T-helper 2 cell treated with Interferon-gamma antibody and Interleukin-4, amounts not matched to agents 5 μg/mL and 100 μg/mL, for 36 hours (primary cell): ENCODE measurements at regions not wholly inside any gene's neighbourhood (a gene's known extent, or its start where the extent isn't known, plus 50 kb on each side); places are given as distances from the start of the nearest gene placed in this dataset.

ENCODE experiments used
- DNase-seq: peaks from one replicate; pipeline ENCODE4 v3.0.0; 2021; ENCODE audit warnings: low spot score
- H3K27ac Mint-ChIP-seq: one replicate; pipeline ENCODE4 v1.8.0; 2021; ENCODE audit warnings: mild to moderate bottlenecking, mixed read lengths
- H3K27me3 Mint-ChIP-seq: one replicate; pipeline ENCODE4 v1.8.0; 2021; ENCODE audit warnings: low read depth, mixed read lengths
- H3K36me3 Mint-ChIP-seq: one replicate; pipeline ENCODE4 v1.8.0; 2021; ENCODE audit warnings: low read depth, mixed read lengths
- H3K4me1 Mint-ChIP-seq: one replicate; pipeline ENCODE4 v1.8.0; 2021; ENCODE audit warnings: low read depth, mixed read lengths
- H3K4me3 Mint-ChIP-seq: one replicate; pipeline ENCODE4 v1.8.0; 2022; ENCODE audit warnings: mild to moderate bottlenecking, moderate library complexity, mixed read lengths
- H3K9me3 Mint-ChIP-seq: one replicate; pipeline ENCODE4 v1.8.0; 2021; ENCODE audit warnings: mixed read lengths

DNA sequence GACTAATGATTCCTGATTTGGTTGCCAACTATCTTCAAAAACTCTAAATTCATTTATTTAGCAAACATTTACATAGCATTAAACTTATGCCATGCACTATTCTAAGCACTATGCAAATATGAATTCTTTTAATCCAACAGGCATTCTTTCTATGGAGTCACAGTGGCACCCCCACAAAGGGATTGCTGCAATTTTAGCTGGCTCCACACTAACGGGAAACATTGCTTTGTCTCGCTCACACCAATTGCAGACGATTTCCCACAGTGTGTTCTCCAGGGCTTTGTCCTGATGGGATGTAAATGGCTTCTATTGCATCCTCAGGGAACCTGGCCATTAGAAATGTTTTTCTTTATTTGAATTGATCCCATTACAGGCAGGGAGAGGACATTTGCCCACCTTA is 259.1 kb downstream of the BARHL2 start:
- no peak overlapping the region for H3K27ac Mint-ChIP-seq
- H3K4me3 Mint-ChIP-seq, result no peak overlapping the region
- H3K9me3 Mint-ChIP-seq, result no peaks in the 10 kb centered on the region
- no peaks in the 10 kb centered on the region for H3K36me3 Mint-ChIP-seq
- H3K4me1 Mint-ChIP-seq, result no peaks in the 10 kb centered on the region
- no peak for DNase-seq
- H3K27me3 Mint-ChIP-seq, result peaks cover 2% of the 10 kb centered on the region

DNA sequence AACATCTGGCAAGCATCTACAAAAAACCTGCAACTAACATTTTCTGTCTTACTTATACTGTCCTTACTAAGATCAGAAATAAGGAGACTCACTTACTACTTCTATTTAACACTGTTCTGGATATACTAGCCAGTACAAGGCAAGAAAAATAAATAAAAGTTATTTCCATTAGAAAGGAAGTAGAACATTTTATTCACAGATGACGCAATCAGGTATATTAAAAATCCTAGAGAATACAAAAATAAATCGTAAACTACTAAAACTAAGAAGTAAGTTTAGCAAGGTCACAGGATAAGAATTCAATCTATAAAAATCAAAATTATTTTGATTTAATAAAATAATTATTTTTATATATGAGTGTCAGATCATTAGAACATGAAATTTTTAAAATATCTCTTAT is 264.6 kb downstream of the BARHL2 start:
- H3K36me3 Mint-ChIP-seq, result no peaks in the 10 kb centered on the region
- H3K27me3 Mint-ChIP-seq, result peaks cover 4% of the 10 kb centered on the region
- no peak for DNase-seq
- no peak overlapping the region for H3K27ac Mint-ChIP-seq
- H3K9me3 Mint-ChIP-seq, result no peaks in the 10 kb centered on the region
- no peak overlapping the region for H3K4me3 Mint-ChIP-seq
- H3K4me1 Mint-ChIP-seq, result no peaks in the 10 kb centered on the region

DNA sequence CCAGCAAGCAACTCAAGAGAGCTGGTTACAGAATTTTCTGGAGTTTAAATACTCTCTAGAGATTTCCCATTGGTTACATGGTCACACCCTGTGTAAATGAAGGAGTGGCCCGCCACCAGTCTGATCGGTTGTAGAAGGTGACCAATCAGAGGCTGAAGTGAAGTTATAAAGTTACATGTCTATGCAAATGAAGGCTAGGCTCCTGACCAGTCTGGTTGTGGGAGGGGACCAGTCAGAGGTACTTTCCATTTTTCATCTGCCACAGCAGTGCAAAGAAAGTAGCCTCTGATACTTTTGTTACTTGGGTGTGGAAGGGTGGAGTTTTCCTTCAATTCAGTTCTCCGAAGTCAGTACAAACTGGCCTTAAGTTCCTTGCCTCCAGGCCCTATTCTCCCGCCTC is 273.7 kb downstream of the BARHL2 start:
- no peaks in the 10 kb centered on the region for H3K9me3 Mint-ChIP-seq

DNA sequence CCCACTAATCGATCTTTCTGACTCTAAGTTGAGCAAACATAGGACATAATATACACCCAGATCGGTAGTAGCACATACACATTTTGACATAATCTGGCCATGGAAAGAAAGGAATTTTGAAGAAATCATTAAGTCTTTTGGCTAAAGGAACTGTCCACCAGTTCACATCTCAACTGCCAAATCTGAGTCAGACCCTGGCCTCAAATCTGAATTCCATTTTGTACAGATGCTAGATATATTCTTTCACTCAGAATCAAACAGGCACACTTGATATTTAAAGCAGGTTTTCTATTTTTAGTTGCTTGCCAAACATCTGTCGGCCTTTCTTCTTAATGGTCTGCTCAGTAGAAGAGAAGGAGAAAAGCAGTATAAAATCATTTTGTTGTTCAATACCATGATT is 281.8 kb downstream of the BARHL2 start:
- Mint-ChIP-seq H3K27me3 (peaks cover 2% of the 10 kb centered on the region), H3K9me3 (no peaks in the 10 kb centered on the region), H3K4me1 (no peaks in the 10 kb centered on the region), H3K27ac (no peak overlapping the region), H3K36me3 (no peaks in the 10 kb centered on the region), H3K4me3 (no peak overlapping the region)
- no peak for DNase-seq

More for the DNA sequence above, 273.7 kb downstream of the BARHL2 start:
- Mint-ChIP-seq H3K27ac (no peak overlapping the region), H3K4me1 (no peaks in the 10 kb centered on the region), H3K27me3 (peaks cover 6% of the 10 kb centered on the region), H3K36me3 (no peaks in the 10 kb centered on the region), H3K4me3 (no peak overlapping the region)
- DNase-seq, result no peak

DNA sequence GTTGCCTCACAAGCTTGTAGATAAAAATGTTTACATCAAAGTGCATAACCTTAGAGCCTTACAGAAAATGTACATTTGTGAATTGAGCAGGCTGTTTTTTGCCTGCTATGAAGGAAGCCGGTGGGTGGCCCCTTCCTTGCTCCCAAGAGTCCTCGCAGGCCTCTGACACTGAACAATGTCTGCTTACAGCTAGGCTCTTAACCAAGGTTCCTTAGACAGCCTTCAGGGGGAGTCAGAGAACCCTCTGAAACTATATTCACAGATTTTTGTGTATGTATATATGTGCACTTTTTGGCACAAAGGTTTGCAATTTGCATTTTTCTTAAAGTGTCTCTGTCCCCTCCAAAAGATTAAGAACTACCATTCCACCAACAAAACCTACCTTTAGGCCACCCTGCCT is 282.6 kb downstream of the BARHL2 start:
- DNase-seq, result no peak
- Mint-ChIP-seq H3K9me3 (no peaks in the 10 kb centered on the region), H3K4me3 (no peak overlapping the region), H3K36me3 (no peaks in the 10 kb centered on the region), H3K4me1 (no peaks in the 10 kb centered on the region), H3K27me3 (no peaks in the 10 kb centered on the region), H3K27ac (no peak overlapping the region)

DNA sequence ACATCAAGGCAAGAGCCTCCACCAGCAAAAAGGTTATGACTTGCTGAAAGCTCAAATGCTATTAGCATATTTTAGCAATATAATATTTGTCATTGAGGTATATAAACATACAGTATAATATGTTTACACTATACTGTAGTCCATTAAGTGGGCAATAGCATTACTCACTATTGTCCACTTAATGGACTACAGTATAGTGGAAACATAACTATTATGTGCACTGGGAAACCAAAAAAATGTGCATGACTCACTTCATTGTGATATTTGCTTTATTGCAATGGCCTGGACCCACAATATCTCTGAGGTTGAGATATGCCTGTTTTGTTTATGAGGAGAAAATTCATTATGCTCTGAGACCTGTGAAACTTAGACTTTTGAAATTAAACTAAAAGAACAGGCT is 300.0 kb downstream of the BARHL2 start:
- Mint-ChIP-seq H3K36me3 (no peaks in the 10 kb centered on the region), H3K27ac (no peak overlapping the region), H3K9me3 (no peaks in the 10 kb centered on the region), H3K4me1 (no peaks in the 10 kb centered on the region), H3K27me3 (no peaks in the 10 kb centered on the region), H3K4me3 (no peak overlapping the region)
- DNase-seq, result no peak

DNA sequence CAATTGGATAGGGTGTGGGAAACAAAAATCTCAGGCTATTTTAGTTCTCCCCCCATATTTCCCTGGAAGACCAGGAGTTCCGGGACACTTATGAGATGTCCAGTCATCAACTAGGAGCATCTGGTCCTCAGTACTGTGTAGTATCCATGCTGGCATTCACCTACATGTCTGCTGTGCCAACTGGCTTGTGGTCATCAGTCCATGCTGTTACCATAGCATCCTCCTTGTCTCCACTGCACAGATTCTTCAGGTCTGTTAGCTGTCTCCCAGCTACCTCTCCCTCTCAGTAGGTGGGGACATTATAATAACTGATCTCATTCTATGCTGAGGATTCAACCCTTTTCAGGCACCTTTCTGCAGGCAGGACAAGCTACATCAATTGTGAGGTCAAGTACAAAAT is 302.9 kb downstream of the BARHL2 start:
- Mint-ChIP-seq H3K9me3 (no peaks in the 10 kb centered on the region), H3K27ac (no peak overlapping the region), H3K36me3 (no peaks in the 10 kb centered on the region), H3K27me3 (peaks cover 2% of the 10 kb centered on the region), H3K4me3 (no peak overlapping the region), H3K4me1 (no peaks in the 10 kb centered on the region)
- no peak for DNase-seq

DNA sequence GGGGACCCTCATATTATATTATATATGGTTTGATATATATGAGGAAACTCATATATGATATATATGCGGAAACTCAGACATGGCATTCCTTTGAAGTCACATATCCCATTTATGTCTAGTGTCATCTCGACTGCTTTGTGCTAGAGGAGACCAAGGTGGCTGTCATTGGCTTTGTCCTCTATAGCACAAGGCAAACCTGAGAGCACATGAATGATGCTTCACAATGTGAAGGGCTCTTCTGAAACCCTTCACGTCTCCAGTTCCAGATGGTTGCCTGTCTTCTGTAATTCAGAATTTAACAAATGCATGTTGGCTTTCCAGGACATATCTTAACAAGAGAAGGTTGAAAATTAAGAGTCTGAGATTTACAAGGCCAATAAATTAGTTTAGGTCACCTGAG is 303.6 kb downstream of the BARHL2 start:
- Mint-ChIP-seq H3K4me1 (no peaks in the 10 kb centered on the region), H3K36me3 (no peaks in the 10 kb centered on the region), H3K27me3 (peaks cover 2% of the 10 kb centered on the region), H3K4me3 (no peak overlapping the region), H3K9me3 (no peaks in the 10 kb centered on the region), H3K27ac (no peak overlapping the region)
- DNase-seq, result no peak

DNA sequence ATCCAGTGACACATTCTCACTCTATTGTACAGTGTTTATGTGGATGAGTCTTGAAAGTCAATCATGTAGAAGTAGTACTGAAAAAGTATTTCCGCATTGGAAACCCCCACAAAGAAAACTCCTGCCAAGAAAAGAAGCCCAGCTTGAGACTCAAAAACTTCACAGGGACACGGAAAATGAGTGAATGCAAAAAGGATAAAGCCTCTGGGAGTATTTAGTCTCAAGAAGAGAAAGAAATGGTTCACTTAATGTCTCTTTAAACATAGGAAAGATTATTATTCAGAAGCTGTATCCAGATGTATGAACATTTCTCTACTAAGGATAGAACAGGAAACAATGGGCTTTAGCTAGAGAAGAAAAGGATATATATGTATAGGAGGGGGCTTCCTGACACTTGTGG is 304.5 kb downstream of the BARHL2 start:
- no peak overlapping the region for H3K4me3 Mint-ChIP-seq

DNA sequence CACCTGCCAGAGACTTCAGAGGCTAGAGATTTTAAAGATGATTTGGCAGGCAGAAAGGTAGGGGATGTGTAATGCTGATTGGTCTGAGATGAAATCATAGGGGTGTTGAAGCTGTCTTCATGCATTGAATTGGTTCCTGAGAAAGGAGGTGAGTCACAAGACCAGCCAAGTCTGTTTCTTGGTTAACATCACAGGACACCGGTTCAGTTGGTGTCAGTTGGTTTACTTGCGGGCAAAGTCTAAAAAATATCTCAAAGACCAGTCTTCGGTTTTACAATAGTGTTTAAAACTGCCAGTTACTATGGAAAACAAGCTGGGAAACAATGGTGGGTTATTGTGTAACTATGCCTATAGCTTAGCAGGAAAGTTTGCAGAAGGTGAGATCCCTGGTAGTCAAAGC is 305.9 kb downstream of the BARHL2 start:
- H3K27ac Mint-ChIP-seq, result no peak overlapping the region
- DNase-seq, result no peak
- no peaks in the 10 kb centered on the region for H3K36me3 Mint-ChIP-seq
- H3K9me3 Mint-ChIP-seq, result no peaks in the 10 kb centered on the region
- no peaks in the 10 kb centered on the region for H3K4me1 Mint-ChIP-seq
- H3K4me3 Mint-ChIP-seq, result no peak overlapping the region
- H3K27me3 Mint-ChIP-seq, result peaks cover 2% of the 10 kb centered on the region

More for the DNA sequence above, 304.5 kb downstream of the BARHL2 start:
- no peaks in the 10 kb centered on the region for H3K36me3 Mint-ChIP-seq
- peaks cover 2% of the 10 kb centered on the region for H3K27me3 Mint-ChIP-seq
- H3K4me1 Mint-ChIP-seq, result no peaks in the 10 kb centered on the region
- DNase-seq, result no peak
- H3K27ac Mint-ChIP-seq, result no peak overlapping the region
- H3K9me3 Mint-ChIP-seq, result no peaks in the 10 kb centered on the region

DNA sequence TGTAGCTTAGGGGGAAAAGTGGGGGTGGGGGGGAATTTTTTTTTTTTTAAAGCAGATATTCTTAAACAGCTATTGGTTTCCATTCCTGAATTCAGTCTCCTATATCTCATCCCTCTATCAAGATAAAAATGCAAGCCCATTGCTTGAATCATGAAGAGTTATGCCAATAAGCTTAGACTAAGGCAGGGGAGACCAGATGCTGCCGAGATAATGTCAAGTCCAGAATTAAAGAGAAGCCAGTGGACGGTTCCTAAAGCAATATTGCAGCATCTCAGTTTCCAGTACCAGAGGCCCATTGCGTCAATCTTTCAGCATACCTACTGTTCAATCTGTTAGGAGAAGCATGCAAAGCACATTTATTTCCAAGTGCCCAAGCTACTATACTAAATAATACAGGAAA is 309.4 kb downstream of the BARHL2 start:
- Mint-ChIP-seq H3K27ac (no peak overlapping the region), H3K4me3 (no peak overlapping the region), H3K9me3 (no peaks in the 10 kb centered on the region), H3K4me1 (no peaks in the 10 kb centered on the region), H3K36me3 (no peaks in the 10 kb centered on the region), H3K27me3 (peaks cover 5% of the 10 kb centered on the region)
- no peak for DNase-seq

DNA sequence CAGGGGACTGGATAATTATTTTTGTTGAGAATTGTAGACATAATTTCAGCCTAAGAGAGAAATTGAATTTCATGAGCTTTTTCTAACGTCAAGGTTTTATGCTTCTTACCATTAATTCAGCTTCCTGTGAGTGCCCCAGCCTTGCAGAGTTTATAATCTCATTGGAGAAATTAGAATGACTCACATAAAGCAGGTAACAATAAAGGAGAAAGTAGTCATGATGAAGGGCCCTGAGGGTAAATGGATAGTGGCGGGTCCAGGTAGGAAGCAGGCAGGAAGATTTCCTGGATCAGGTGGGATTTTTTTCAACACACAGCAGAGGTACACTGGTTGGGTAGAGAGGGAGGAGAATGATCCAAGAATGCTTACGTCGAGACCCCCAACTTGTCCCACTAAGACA is 311.4 kb downstream of the BARHL2 start:
- Mint-ChIP-seq H3K27ac (no peak overlapping the region), H3K4me3 (no peak overlapping the region), H3K9me3 (no peaks in the 10 kb centered on the region), H3K27me3 (peaks cover 4% of the 10 kb centered on the region), H3K4me1 (no peaks in the 10 kb centered on the region), H3K36me3 (no peaks in the 10 kb centered on the region)
- no peak for DNase-seq

DNA sequence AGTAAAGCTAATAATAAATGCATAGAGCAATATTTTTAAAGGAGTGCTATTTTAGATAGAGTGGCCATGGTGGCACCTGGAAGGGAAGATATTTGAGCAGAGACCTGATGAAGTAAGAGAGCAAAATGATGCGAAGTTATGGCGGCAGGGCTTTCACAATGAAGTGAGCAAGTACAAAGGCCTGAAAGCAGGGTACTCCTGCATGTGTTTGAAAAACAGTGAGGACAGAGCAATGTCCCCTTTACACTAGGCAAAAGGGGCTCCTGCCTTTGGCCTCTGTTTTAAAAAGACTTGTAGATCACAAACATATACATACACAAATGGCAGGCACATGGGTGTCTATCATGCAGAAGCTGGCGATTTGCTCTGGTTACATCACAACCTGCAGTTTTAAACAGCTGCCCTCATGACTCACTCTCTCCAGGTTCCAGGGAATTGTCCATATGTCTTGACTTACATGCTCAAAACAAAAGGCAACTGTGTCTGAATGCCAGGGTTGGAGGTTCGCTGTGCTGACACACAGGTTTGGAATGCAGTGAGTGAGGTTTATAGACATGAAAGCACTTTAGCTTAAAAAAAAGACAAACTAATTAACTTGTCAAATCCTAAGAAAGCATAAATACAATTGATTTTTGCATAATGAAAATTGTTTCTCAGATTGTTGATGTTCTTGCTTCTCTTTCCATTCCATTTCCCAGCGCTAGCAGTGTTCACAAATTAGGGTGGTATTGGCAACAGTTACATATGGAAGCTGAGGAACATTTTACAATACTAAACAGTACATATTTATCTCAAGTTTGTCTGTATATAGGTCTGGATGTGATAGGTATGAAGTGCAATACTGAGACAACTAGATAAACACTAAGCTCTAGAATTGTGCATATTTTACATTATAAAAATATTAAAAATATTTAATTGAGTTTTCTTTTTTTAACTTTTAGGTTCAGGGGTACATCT is 313.9 kb downstream of the BARHL2 start:
- no peaks in the 10 kb centered on the region for H3K36me3 Mint-ChIP-seq
- H3K27me3 Mint-ChIP-seq, result peaks cover 4% of the 10 kb centered on the region
- H3K27ac Mint-ChIP-seq, result no peak overlapping the region
- no peaks in the 10 kb centered on the region for H3K9me3 Mint-ChIP-seq
- no peak overlapping the region for H3K4me3 Mint-ChIP-seq
- no peaks in the 10 kb centered on the region for H3K4me1 Mint-ChIP-seq
- no peak for DNase-seq

DNA sequence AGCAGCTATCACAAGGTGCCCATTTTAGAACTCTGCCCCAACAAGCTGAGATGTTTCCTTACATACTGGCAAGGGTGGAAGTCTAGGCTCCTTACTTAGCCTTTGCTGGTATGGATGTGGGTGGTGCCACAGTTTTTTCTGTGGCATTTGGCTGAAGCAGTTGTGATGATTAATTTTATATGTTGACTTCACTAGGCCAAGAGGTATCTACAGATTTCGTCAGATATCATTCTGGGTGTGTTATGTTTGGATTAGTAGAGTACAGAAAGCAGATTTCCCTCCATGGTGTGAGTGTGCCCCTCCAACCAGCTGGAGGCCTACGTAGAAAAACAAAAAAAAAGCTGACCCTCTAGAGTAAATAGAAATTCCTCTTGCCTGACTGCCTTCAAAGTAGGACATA is 317.0 kb downstream of the BARHL2 start:
- Mint-ChIP-seq H3K27me3 (peaks cover 6% of the 10 kb centered on the region), H3K36me3 (no peaks in the 10 kb centered on the region), H3K27ac (no peak overlapping the region), H3K4me3 (no peak overlapping the region), H3K9me3 (no peaks in the 10 kb centered on the region), H3K4me1 (no peaks in the 10 kb centered on the region)
- DNase-seq, result no peak

DNA sequence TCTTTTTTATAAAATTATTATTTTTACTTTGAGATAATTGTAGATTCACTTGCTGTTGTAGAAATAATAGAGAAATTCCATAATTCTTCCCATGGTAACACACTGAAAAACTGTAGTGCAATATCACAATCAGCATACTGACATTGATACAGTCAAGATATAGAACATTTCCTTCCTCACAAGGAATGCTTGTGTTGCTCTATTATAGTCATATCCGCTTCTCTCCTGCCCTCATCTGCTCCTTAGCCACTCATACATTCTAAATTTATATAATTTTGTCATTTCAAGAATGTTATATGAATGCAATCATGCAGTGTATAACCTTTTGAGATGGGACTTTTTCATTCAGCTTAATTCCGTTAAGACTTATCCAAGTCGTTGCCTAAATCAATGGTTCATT is 320.2 kb downstream of the BARHL2 start:
- DNase-seq, result no peak
- Mint-ChIP-seq H3K27ac (no peak overlapping the region), H3K27me3 (peaks cover 2% of the 10 kb centered on the region), H3K9me3 (no peaks in the 10 kb centered on the region), H3K4me1 (no peaks in the 10 kb centered on the region), H3K4me3 (no peak overlapping the region), H3K36me3 (no peaks in the 10 kb centered on the region)
